Suppressor macrophage treated with lipopolysaccharide for 1 hour (primary cell): ENCODE measurements at regions not wholly inside any gene's neighbourhood (a gene's known extent, or its start where the extent isn't known, plus 50 kb on each side); places are given as distances from the start of the nearest gene placed in this dataset.
"Not testable (repeated sequence)": the region's sequence is repeated elsewhere in the genome, so short reads cannot be mapped to it uniquely, and the experiment has no call there.

ENCODE experiments used
- DNase-seq, 3 donors: peaks; one replicate each; pipeline ENCODE4 v3.0.0-alpha.2; 2020 to 2022

- no peak for DNase-seq
These were observed 374.2 kb downstream of the SH2D1A start for GRCh38 chrX:124720532-124720931.

GRCh38 chrX:124725502-124725901 is 379.1 kb downstream of the SH2D1A start:
- DNase-seq: no peak

- no peak for DNase-seq
These were observed 379.9 kb downstream of the SH2D1A start for GRCh38 chrX:124726292-124726691.

GRCh38 chrX:124726881-124727280 is 380.5 kb downstream of the SH2D1A start:
- no peak for DNase-seq

GRCh38 chrX:124736553-124737270 is 390.3 kb downstream of the SH2D1A start:
- no peak for DNase-seq

GRCh38 chrX:124737771-124738170 is 391.4 kb downstream of the SH2D1A start:
- DNase-seq: no peak

GRCh38 chrX:124747295-124747694 is 400.9 kb downstream of the SH2D1A start:
- DNase-seq: no peak

- no peak for DNase-seq
These were observed 418.0 kb downstream of the SH2D1A start for GRCh38 chrX:124764354-124764753.

DNA sequence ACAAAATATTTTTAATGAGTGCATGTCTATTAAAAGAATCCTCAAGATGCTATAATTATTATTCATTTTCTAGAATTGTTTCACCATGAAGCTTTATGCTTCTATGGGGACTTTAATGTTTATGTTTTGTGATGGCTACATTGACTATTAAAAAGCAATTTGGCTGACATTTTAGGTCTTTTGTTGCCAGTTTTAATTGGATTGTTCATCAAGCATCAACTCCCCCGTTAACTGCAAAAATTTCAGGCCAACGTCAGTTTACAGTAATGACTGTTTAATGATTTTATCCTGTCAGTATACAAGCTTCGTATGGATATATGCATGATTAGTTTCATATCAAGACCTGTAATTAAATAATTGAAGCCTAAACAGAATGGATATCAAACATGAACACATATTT is 422.8 kb downstream of the SH2D1A start:
- no peak for DNase-seq

- DNase-seq: no peak
These were observed 424.9 kb downstream of the SH2D1A start for GRCh38 chrX:124771292-124771691.

- DNase-seq: not testable (repeated sequence)
These were observed 441.9 kb downstream of the SH2D1A start for GRCh38 chrX:124788253-124788652.

DNA sequence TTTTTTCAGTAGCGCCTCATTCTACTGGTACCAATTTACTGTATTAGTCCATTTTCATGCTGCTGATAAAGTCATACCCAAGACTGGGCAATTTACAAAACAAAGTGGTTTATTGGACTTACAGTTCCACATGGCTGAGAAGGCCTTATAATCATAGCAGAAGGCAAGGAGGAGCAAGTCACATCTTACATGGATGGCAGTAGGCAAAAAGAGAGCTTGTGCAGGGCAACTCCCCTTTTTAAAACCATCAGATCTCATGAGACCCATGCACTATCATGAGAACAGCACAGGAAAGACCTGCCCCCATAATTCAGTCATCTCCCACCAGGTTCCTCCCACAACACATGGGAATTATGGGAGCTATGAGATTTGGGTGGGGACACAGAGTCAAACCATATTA is 443.5 kb downstream of the SH2D1A start:
- not testable (repeated sequence) for DNase-seq

DNA sequence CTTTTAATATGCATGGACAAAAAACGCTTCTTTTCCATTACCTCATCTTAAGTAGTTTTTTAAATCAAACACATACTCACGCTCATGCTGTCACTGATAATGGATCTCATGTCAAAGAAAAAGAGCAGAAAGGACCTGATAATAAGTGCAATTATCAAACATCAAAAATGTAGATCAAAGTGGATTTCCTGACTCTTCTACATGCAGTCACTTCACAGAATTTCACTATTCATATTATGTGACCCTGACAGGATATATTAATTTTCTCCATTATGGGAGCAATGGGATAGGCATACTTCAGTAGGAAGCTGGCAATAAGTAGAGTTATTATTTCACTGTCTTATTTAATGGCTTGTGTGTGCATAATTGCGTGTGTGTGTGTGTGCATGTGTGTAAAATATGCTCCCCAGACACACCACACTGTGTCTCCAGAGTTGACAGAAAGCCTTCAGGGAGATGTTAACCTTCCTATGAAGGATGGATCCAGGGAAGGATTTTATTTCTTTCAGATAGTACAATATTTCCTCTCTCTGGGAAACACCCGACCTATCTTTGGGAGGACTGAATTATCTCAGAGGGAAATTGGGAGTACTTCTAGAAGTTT is 445.2 kb downstream of the SH2D1A start:
- DNase-seq: no peak

GRCh38 chrX:124796989-124797388 is 450.6 kb downstream of the SH2D1A start:
- no peak for DNase-seq

- no peak for DNase-seq
These were observed 458.6 kb downstream of the SH2D1A start for GRCh38 chrX:124804962-124805361.

DNA sequence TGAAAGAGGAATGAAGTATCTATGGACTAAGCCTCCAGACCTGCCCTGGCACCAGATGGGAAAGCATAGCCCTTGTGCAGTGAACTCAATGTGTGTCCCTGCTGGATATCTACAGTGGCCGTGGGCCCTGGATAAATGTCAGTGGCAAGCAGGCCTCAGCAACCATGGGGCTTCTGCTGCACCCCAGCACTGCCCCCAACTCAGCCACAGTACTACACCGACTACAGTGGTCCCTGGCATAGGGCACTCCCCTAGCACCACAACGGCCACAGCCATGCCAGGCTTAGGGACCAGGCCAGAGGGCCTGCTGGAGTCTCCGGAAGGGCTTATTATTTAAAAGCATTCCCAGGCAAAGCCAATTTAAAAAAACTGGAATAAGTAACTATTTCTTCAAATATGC is 459.1 kb downstream of the SH2D1A start:
- DNase-seq: no peak

- no peak for DNase-seq
These were observed 467.7 kb downstream of the SH2D1A start for GRCh38 chrX:124814106-124814505.

DNA sequence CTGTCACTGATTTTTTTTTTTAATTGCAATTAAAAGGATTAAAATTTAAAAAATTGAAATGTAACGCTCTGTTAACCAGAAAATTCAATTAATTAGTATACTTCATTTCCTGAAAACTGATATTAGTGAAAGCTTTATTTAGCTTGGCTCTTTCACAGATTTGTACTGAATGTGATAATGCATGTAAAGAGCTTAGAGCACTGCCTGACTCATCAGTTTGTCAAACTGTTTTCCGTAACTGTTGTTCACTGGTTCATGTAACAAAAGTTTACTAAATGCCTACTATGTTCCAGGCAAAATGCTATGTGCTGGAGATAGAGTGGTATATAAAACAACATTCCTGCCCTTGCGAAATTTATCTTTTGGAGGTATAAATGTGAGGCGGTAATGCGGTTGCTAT is 471.7 kb downstream of the SH2D1A start:
- DNase-seq: no peak

DNA sequence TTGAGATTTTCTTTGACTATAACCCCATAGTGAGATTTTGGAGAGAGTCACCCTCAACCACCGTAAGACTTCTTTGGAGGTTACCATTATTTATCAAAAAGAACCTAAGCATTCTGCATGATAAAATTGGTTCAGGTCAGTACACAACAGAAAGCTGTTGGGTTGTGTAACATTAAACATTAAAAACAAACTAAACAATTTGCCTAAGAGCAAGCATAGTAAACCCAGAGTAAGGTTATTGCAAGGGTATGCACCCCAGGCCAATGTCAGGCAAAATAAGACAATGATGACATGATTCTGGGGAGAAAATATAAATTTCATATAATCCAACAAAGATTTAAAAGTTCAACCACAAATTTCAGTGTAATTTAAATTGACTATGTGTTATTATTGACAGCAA is 472.4 kb downstream of the SH2D1A start:
- no peak for DNase-seq

GRCh38 chrX:124820738-124821137 is 474.4 kb downstream of the SH2D1A start:
- DNase-seq: no peak

GRCh38 chrX:124827258-124827845 is 481.0 kb downstream of the SH2D1A start:
- DNase-seq: no peak

- DNase-seq: peak in 2 of 3 donors; percentile 0 to 5
These were observed 483.6 kb downstream of the SH2D1A start for GRCh38 chrX:124829930-124830329.

GRCh38 chrX:124836786-124837185 is 482.9 kb upstream of the TEX13C start:
- no peak for DNase-seq

- no peak for DNase-seq
These were observed 477.5 kb upstream of the TEX13C start for GRCh38 chrX:124842205-124842604.
